Hindlimb muscle (tissue), 1 donor: ENCODE measurements at regions not wholly inside any gene's neighbourhood (a gene's known extent, or its start where the extent isn't known, plus 50 kb on each side); places are given as distances from the start of the nearest gene placed in this dataset.

Experiments used
- DNase-seq: peaks from one replicate; pipeline ENCODE4 v3.0.0-alpha.2; 2013

DNA sequence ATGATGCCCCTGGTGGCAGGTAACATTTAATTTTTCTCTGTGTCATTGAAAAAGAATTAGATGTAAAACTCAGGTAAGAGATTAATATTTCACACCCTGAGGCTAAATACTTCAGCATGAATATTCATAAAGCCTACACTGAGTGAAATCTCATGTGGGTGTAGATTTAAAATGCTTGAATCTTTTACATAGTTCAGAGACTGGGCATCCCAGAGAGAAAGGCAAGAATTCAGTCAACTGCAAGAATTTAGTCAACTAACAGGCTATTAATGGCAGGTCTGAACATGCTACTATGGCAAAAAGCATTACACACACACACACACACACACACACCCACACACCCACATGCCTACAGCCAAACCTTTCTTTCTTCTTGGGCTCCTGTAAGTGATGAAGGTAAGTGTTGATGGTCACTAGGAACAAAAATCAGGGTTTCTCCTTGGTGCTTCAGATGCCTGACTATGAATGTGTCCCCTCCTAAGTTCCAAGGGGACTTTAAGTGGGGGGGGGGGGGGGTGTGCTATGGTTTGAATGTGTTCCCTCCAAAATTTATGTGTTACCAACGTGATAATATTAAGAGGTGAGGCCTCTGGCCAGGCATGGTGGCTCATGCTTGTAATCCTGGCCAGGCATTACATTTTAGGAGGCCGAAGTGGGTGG is 63.7 kb upstream of the PSMD7 start:
- no peak for DNase-seq

DNA sequence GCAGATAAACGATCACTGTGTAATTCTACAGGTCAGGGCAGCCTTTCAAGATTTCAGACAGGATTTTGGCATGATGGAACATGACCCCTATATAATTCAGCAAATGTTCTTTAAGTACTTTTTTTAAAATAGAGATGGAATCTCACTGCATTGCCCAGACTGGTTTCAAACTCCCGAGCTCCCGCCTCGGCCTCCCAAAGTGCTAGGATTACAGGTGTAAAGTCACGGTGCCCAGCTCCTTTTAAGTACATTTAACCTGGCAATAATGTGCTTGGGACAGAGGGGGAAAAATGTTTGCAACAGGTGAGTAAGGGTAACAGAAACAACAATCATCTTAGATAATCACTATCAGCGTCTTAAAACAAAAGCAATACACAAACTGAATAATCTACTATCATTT is 66.5 kb upstream of the PSMD7 start:
- DNase-seq, result no peak

DNA sequence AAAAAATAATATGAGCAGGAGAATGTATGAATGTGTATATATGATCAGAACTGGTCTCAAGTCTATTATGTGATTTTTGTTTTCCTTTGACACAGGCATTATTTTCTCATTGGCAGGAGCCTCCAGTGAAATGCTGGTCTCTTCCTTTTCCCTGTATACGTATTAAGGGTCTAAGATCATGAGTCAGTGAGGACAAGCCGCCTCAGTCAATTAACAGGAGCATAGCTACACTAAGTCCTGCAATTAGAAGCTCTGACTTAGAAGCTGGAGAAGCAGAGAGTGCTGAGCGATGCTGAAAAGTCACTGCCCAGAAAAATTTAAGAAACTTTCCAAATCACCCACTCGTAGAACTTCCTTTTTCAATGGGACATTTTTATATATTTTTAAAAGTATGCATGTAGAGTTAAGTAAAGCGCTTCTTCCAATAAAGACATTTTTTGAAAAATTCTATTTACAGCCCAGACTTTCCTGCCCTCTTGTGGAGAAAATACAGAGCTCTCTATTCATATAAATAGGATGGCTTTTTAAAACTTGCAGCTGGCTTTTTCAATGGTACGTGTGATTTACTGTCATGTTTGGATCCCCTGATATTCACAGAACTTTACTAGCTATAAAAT is 70.2 kb upstream of the PSMD7 start:
- peak; percentile 31 for DNase-seq

DNA sequence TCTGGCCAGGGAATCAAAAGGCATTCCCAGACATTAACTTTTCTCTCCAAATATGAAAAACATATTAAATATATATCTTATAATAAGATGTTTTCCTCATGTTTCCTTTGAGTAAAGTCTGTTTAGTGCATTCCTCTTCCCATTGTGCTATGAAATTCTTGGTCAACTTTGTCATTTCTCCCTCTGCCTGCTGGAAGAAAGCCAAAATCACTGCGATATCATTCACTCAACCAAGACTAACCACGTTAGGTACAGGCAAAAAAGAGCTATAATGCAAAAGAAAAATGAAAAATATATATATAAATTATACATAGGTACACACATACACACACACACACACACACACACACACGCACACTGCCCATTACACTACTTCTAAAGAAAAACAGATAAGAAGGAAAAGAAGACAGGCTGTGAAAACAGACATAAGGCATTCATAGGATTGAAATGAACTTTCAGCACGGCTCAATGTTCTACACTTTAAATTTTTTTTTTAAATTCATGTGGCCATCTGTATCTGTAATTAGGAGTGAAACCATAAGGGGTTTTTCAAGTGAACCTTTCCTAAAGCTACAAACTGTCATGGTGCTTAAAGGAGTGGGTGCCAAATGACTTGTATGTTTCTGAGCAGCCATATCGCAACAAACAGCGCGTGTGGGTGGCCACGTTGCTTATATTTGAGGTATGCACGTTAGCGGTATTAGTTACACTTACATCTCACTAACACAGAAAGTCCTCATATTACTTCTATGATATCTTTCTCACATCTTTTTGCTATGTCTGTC is 71.6 kb upstream of the PSMD7 start:
- DNase-seq, result peak; percentile 42

DNA sequence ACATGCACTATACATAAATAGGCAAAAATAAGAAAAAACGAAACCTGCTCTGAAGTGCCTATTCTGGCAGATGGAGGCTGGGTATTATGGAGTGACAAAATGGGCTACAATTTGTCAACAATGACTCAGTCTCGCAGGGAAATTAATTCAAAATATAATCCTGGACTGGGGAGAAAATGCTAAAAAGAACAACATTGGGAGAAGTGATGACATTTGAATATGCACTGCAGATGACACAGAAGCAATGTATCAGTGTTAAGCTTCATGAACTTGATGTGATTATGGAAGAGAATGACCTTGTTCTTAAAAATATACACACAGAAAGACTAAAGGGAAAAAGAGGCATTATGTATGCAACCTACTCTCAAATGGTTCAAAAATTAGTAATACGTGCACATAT is 74.8 kb upstream of the PSMD7 start:
- no peak for DNase-seq

DNA sequence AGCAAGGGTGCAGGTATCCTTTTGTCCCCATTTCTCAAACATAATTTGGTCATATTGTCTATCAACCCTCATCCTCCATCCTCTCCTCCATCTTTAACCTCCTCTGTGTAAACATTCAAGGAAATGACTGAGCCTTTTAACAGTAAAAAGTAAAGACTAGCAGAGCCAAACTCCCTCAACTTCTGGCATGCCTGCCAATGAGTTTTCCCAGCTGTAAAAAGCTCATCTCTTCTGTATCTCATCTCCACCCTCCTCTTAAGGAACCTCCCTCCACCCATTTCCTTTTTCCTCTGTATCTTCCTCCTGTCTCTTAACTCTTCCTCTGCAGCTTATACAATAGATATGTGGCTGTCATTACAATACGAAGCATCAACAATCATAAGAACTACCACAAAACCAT is 76.9 kb upstream of the PSMD7 start:
- DNase-seq, result no peak

DNA sequence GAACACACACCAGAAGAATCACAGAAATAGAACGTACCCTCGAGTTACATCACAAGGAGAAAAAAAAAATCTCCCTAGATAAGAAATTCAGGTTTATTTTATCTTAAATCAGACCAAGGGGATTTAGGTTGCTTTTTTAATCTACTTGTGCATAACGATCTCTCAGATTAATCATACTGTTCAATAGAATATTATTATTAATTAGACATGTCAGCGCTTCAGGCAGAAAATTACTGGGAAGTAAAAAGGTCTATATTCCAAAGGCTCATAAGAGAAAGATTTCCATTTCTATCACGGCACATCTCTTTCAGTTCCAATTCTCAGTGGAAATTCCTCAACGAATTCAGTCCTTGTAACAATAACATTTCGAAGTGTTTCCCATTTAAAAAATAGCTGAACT is 77.7 kb upstream of the PSMD7 start:
- DNase-seq, result no peak

DNA sequence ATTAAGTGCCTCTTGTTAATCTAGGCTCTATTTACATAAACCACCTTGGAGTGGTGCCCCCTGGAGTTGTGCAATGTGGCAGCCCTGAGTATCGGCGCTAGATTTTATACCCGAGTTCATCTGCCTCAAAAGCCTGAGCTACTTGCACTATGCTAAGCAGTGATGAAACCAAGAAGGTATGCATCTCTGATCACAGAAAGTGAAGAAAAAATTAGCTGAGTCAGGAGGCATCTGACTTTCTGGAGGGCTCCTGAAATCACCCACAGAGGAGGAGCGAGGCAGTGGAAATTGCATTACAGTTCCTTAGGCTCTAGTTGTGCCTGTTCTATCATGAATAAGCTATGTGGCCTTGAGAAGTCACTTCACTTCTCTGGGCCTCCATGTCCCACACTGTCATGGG is 80.3 kb upstream of the PSMD7 start:
- no peak for DNase-seq

DNA sequence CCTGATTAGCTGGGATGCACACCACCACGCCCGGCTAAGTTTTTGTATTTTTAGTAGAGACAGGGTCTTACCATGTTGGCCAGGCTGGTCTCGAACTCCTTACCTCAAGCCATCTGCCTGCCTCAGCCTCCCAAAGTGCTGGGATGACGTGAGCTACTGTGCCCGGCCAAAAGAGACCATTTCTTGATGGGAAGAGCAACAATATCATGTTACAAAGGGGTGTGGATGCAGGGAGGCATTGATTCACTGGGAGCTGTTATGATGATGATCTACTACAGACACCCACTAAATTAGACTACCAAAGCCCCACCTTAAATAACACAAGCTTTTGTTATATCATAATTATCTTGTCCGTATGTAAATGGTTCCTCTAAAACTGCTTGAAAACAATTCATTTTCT is 81.4 kb upstream of the PSMD7 start:
- no peak for DNase-seq

DNA sequence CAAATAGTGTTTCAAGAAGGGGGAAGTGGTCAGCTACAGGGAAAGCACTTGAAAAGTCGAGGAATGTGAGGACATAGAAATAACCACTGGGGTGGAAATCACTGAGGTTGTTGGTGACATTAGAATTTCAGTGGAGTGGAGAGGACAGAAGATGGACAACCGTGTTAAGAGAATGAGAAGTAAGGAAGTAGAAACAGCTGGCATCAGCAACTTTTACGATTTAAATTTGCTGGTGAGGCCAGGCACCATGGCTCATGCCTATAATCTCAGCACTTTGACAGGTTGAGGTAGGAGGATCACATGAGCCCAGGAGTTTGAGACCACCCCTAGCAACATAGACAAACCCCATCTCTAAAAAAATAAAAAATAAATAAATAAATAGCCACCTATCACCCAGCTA is 83.2 kb upstream of the PSMD7 start:
- DNase-seq, result no peak

DNA sequence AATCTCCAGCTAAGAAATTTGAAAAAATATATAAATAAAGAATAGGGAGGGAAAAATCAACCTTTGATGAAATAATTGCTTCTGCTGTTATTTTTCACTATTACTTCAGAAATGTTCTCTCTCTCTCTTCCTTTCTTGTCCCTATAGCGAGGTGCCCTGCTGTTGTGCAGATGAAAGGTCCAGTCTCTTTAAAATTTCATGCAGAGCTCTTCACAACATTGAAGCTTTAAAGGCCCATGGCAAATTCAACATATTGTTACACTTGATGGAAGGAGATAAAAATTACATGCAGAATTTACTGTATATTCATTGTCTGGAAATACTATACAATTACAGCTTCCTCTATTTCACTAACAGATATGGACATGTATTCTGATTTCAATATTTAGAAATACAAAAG is 86.4 kb upstream of the PSMD7 start:
- DNase-seq, result no peak

DNA sequence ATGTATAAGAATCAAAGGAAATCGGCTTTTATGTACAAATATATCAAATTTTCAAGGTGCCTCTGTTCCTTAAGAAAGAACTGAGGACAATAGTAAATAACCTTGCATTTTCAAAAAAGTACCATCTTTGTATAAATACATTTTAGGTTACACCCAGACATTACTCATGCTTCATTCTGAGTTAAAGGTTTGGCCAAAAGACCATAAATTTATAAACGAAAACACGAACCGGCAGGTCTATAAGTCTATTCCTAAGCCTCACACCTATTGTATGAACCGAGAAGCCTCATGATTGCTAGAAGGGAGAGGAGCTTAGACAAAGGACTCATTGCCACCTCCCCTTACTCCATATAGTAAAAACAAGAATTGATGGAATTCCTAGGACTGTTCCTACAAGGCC is 94.6 kb upstream of the PSMD7 start:
- DNase-seq, result no peak

DNA sequence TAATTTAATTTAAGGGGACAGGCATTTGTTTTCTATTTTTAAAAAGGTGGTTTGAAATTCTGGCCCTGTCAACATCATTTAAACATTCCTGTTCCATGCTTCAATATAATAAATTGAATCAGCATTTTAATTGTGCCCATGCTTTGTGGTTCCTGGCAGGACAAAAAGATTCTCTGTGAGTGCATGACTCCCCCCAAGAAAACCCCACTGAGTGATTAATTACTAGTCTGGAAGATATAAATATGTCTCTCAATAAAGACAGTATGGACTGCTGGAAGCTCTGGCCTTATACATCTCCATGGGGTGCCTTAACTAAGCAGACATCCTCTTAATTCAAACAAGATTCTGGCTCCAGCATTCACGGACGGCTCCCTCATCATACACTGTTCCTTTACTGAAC is 95.0 kb upstream of the PSMD7 start:
- no peak for DNase-seq

DNA sequence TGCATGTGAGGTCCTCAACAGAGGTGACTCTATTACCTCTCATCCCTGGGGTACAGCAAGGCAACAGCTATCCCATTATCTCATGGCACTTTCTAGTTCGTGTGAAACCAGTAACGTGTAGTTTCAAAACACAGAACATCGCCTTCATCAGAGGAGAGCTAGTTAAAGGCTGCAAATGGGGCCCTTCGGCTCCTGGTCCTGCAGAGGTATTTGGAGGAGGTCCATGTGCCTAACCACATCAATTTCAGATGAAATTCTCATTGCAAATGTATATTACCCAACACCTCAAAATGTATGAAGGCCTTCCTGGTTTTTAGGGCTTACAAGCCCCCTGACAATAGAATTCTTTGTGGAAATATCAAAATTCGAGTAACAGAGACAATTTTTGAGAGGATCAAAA is 95.7 kb upstream of the PSMD7 start:
- DNase-seq, result no peak

DNA sequence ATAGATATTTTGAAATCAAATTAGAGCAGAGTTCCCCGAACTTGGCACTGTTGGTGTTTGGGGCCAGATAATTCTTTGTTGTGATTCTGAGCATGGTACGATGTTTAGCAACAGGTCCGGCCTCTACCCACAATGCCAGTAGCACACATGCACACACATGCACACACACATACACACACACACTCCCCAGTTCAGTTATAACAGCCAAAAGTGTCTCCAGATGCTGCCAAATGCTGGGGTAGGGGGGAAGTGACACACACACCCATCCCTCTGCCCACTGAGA is 96.8 kb upstream of the PSMD7 start:
- DNase-seq, result no peak

DNA sequence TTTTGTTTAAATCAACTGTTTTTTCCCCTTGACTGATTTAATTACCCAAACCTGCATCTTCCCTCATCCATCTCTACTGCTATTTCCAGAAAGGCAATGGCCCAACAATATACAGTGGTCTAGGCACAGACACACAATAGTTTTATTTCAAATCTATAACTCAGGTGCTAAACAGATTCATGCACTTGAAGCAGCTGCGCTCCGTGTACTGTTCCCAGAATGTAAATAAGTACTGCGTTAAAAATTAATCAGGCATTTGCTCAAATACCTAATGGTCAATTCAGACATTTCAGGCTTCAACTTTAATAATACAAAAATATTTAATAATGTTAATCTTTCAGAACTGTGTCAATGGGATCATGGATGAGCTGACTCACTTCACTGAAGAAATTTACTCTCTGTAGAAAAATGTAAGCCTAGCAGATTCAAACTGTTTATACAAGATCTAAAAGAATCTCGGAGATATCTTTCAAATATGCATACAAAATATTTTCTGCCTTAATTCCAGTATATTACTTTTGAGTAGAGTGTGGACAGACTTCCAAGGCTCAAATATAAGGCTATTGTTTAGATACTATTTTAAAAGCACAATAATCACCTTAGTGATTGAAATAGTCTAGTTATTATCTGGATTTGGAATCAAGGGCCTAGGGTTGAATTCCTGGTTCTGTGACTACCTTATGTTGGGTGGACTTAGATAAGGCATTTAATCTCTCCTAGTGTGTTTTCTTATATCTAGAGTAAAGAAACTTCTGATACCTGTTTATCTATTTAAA is 97.4 kb upstream of the PSMD7 start:
- no peak for DNase-seq

DNA sequence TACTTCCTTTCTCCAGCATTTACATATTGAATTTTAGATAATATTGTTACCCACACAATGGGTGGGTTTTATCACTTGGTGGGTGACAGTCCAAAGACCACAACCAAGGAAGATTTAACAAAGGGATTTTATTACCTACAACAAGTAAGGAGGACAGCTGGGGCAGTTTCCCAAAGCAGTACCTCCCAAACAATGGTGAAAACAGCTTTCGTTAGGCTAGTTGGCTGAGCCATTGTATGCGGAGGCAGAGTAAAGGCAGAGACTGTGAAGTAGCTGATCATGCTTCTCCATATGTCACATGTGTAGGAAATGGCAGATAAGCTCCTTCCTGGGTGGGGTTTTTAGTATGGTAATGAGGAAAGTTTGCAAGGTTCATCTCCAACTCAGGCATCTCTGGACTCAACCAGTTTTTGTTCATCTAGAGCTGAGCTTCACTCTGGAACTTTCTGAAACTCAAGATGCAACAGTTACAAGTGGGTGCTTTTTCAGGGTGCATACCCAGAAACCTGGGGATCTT is 104.3 kb upstream of the PSMD7 start:
- no peak for DNase-seq

DNA sequence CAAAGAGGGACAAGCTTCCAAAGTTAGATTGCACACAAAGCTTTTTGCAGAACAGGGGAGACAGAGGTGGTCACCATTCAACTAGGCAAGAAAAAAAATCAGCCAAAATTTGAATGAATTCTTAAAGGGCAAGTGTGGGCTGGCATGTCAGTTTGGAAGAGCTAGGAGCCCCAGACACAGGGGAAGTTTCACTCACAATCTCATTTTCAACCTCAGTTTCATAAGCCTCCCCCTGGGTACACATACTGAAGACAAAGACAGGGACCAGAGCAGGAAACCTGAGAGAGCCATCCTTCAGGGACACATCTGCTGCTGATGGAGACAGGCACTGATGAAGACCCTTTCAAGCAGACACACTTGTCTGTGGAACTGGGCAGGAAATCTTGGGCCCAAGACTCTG is 106.3 kb upstream of the PSMD7 start:
- no peak for DNase-seq

DNA sequence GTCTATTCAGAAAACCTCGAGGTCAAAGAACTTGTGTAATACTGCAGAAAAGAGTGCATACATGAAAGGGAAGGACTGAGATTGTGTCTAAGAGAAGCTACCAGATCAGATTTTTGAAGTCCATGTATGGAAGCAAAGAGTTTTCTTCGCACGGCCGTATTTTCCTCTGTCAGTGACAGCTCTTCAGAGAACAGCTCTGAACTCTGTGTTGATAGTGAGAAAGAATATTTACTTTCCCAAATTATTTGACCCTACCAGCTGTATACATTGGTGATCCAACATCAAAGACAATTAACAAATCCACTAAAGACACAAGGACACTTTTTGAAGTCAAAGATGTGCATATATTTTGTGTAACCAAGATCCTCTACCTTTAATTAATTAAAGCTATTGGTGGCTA is 107.8 kb upstream of the PSMD7 start:
- no peak for DNase-seq

DNA sequence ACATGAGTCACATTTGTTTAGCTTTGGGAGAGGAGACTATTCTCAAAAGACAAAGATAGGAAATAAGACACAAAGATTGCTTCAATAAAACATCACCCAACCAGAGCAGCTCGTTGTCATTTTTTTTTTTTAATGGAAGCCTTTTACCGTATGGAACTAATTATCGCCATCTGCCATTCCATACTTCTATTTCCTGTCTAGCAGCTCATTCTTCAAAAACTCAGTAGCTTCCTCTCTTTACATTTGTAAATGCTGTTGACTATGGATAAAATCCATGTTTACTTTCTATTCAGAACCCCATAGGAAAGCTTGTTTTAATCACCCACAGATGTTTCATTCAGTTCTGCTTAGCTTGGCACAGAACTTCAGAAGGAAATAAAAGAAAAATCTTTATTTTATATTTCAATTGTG is 110.0 kb upstream of the PSMD7 start:
- DNase-seq, result peak; percentile 54

DNA sequence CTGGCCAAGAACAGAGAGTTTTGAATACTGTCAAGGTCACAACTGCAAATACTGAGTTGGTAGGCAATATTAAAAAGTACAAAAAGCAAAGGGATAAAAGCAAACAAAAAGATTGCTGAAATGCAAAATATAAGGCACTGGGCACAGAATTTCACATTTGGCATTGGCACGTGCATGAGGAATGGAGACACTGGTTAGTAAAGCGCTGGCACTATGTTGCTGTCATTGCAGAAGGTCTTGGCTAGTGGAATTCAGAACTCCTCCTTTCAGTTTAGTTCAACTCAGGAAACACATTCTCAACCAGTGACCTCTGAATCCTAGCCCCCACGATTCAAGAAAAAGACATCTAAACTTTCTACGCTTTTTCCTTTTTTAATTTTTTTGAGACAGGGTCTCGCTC is 111.8 kb upstream of the PSMD7 start:
- DNase-seq, result no peak

DNA sequence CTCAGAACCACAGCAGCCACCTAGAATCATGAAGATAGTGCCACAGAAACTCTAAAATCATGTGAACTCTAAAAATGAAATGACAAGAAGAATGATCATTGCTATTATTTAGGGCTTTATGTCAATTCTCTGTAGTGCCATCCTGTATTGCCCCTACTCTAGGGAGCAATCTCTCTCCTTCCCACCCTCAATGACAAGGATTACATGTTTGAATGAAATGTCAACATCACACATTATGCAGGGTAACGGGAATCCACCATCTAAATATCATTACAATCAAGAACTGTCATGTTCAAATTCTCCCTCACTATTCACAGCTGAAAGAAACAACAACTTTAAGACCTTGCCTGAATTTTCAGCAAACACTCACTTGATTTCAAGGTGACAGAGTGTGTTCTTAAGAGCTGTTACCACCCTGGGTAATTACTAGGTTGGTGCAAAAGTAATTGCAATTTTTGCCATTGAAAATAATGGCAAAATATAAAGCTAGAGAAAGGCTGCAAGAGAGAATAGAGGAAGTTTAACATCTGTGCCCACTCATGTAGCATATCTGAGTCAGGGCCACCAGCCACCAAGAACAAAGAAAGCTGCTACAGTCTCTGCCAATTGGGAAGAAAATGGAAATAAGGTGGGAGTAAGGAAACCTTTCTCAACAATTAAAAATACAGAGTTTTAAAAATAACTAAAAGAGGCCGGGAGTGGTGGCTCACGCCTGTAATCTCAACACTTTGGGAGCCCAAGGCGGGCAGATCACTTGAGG is 112.8 kb upstream of the PSMD7 start:
- DNase-seq, result no peak
